ENCODE measurements at regions not wholly inside any gene's neighbourhood (a gene's known extent, or its start where the extent isn't known, plus 50 kb on each side); places are given as distances from the start of the nearest gene placed in this dataset.
A peak's percentile ranks its signal among the peaks of the same experiment; 100 is the strongest.

DNA sequence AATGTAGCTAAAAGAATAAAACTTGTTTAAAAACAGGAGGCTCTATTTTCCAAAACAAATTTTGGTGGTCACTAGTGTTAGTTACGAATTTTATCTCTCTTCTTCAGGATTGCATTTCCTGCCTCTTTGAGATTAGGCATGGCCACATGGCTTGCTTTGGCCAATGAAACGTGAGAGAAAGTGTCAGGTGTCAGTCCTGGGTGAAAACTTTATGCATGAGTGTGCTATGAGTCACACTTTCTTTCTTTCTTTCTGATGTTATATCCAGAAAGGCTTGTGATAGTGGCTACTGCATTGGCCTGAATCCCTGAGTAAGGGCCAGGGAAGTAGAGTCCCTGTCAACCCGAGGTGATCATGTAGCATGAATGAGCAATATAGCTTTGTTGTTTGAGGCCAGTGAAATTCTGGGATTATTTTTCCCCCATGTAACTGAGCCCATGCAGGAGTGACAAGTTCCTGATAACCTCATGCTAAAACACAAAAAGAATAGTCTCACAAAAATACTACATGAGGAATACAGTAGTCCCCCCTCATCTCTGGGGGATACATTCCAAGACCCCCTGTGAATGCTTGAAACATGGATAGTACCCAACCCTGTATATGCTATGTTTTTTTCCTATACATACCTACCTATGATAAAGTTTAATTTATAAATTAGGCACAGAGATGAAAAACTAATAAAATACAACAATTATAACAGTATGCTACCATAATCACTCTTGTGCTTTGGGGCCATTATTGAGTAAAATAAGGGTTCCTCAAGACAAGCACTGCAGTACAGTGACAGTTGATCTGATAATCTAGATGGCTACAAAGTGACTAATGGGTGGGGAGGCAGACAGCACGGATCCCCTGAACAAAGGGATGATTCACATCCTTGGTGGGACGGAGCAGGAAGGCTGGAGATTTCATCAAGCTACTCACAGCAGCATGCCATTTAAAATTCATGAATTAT lies 109.5 kb downstream of the CDC42EP3 start (continued):
- TF ChIP-seq, protein P1, sequence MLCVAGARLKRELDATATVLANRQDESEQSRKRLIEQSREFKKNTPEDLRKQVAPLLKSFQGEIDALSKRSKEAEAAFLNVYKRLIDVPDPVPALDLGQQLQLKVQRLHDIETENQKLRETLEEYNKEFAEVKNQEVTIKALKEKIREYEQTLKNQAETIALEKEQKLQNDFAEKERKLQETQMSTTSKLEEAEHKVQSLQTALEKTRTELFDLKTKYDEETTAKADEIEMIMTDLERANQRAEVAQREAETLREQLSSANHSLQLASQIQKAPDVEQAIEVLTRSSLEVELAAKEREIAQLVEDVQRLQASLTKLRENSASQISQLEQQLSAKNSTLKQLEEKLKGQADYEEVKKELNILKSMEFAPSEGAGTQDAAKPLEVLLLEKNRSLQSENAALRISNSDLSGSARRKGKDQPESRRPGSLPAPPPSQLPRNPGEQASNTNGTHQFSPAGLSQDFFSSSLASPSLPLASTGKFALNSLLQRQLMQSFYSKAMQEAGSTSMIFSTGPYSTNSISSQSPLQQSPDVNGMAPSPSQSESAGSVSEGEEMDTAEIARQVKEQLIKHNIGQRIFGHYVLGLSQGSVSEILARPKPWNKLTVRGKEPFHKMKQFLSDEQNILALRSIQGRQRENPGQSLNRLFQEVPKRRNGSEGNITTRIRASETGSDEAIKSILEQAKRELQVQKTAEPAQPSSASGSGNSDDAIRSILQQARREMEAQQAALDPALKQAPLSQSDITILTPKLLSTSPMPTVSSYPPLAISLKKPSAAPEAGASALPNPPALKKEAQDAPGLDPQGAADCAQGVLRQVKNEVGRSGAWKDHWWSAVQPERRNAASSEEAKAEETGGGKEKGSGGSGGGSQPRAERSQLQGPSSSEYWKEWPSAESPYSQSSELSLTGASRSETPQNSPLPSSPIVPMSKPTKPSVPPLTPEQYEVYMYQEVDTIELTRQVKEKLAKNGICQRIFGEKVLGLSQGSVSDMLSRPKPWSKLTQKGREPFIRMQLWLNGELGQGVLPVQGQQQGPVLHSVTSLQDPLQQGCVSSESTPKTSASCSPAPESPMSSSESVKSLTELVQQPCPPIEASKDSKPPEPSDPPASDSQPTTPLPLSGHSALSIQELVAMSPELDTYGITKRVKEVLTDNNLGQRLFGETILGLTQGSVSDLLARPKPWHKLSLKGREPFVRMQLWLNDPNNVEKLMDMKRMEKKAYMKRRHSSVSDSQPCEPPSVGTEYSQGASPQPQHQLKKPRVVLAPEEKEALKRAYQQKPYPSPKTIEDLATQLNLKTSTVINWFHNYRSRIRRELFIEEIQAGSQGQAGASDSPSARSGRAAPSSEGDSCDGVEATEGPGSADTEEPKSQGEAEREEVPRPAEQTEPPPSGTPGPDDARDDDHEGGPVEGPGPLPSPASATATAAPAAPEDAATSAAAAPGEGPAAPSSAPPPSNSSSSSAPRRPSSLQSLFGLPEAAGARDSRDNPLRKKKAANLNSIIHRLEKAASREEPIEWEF (CRISPR knock-in tag; IDR thresholded peaks at IDR 0.05) = no peak
- TF ChIP-seq ZNF174 (CRISPR knock-in tag; IDR thresholded peaks at IDR 0.05) (no peak; the same call in 1 of the 2 replicates), TAL1 (IDR thresholded peaks at IDR 0.05) (peak; percentile 83), ZNF77 (CRISPR knock-in tag; IDR thresholded peaks at IDR 0.05) (no peak), SMAD2 (IDR thresholded peaks at IDR 0.05; ENCODE audit: low read depth, low read length) (no peak), POLR2B (IDR thresholded peaks at IDR 0.05; ENCODE audit: low read depth, partially characterized antibody) (no peak), FOXA1 (IDR thresholded peaks at IDR 0.05; ENCODE audit: borderline replicate concordance) (no peak), BRD9 (IDR thresholded peaks at IDR 0.05; ENCODE audit: low read depth, partially characterized antibody) (peak; percentile 43), ZNF324 (CRISPR knock-in tag; IDR thresholded peaks at IDR 0.05) (no peak), SETDB1 (IDR thresholded peaks at IDR 0.05; ENCODE audit: low read length) (no peak), MTA1 (IDR thresholded peaks at IDR 0.05; ENCODE audit: borderline replicate concordance) (0 out of 2 replicates have a peak, but pooled peaks have one; percentile 35), ZNF785 (CRISPR knock-in tag; IDR thresholded peaks at IDR 0.05) (no peak), ZNF551 (CRISPR knock-in tag; IDR thresholded peaks at IDR 0.05) (no peak), ZFPM2 (CRISPR knock-in tag; IDR thresholded peaks at IDR 0.05) (no peak)
- TF ChIP-seq, protein P2, sequence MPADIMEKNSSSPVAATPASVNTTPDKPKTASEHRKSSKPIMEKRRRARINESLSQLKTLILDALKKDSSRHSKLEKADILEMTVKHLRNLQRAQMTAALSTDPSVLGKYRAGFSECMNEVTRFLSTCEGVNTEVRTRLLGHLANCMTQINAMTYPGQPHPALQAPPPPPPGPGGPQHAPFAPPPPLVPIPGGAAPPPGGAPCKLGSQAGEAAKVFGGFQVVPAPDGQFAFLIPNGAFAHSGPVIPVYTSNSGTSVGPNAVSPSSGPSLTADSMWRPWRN (IDR thresholded peaks at IDR 0.05; ENCODE audit: low read depth) = peak; percentile 56; the same call in 1 of the 2 replicates
- TF ChIP-seq, protein P3, sequence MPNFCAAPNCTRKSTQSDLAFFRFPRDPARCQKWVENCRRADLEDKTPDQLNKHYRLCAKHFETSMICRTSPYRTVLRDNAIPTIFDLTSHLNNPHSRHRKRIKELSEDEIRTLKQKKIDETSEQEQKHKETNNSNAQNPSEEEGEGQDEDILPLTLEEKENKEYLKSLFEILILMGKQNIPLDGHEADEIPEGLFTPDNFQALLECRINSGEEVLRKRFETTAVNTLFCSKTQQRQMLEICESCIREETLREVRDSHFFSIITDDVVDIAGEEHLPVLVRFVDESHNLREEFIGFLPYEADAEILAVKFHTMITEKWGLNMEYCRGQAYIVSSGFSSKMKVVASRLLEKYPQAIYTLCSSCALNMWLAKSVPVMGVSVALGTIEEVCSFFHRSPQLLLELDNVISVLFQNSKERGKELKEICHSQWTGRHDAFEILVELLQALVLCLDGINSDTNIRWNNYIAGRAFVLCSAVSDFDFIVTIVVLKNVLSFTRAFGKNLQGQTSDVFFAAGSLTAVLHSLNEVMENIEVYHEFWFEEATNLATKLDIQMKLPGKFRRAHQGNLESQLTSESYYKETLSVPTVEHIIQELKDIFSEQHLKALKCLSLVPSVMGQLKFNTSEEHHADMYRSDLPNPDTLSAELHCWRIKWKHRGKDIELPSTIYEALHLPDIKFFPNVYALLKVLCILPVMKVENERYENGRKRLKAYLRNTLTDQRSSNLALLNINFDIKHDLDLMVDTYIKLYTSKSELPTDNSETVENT (CRISPR knock-in tag; IDR thresholded peaks at IDR 0.05) = no peak
- TF ChIP-seq, protein P4, sequence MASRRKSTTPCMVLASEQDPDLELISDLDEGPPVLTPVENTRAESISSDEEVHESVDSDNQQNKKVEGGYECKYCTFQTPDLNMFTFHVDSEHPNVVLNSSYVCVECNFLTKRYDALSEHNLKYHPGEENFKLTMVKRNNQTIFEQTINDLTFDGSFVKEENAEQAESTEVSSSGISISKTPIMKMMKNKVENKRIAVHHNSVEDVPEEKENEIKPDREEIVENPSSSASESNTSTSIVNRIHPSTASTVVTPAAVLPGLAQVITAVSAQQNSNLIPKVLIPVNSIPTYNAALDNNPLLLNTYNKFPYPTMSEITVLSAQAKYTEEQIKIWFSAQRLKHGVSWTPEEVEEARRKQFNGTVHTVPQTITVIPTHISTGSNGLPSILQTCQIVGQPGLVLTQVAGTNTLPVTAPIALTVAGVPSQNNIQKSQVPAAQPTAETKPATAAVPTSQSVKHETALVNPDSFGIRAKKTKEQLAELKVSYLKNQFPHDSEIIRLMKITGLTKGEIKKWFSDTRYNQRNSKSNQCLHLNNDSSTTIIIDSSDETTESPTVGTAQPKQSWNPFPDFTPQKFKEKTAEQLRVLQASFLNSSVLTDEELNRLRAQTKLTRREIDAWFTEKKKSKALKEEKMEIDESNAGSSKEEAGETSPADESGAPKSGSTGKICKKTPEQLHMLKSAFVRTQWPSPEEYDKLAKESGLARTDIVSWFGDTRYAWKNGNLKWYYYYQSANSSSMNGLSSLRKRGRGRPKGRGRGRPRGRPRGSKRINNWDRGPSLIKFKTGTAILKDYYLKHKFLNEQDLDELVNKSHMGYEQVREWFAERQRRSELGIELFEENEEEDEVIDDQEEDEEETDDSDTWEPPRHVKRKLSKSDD (conservative IDR thresholded peaks at IDR 0.05; ENCODE audit: low read length) = no peak

Measured in K562 (cell line).